GM19240 (cell line): ENCODE measurements at regions not wholly inside any gene's neighbourhood (a gene's known extent, or its start where the extent isn't known, plus 50 kb on each side); places are given as distances from the start of the nearest gene placed in this dataset.

Experiments
- DNase-seq: peaks from one replicate; pipeline ENCODE4 v3.0.0; 2011; ENCODE audit warnings: low spot score; ENCODE audit not compliant: insufficient read length

DNA sequence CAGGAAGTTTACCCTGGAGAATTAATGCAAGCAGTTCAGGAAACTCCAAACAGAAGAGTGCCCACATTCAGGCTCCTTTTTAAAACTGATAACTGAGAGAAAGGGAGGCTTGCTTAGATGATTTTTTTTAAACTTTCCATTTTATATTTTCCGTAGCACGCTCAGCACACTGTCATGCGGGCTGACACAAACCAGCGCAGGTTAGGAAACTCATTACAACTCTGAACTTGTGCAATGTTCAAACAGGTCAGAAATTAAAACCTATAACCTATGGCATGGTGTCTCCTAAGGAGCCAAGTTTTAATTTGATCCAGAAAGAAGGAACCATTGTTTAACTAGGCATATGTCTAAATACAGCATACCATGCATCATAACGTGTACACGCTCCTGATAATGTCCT is 117.7 kb upstream of the SMIM21 start:
- DNase-seq: no peak

DNA sequence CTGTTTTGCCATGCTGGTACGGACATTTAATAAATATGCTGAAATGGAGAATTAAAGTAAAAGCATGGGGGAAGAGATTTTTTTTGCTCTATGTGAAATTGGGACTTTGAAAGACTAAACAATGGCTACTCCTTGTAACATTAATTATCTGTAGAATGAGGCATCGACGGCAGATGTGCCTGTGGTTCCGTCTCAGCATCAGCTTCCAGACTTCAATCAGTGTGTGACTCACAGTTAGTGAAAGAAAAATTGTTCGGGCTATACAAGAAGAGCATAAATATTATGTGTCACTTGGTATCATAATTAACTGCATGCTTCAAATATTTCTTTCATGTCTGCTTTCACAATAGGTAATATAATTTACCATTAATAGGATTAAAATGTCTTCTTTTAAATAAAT is 117.0 kb upstream of the SMIM21 start:
- DNase-seq: no peak

DNA sequence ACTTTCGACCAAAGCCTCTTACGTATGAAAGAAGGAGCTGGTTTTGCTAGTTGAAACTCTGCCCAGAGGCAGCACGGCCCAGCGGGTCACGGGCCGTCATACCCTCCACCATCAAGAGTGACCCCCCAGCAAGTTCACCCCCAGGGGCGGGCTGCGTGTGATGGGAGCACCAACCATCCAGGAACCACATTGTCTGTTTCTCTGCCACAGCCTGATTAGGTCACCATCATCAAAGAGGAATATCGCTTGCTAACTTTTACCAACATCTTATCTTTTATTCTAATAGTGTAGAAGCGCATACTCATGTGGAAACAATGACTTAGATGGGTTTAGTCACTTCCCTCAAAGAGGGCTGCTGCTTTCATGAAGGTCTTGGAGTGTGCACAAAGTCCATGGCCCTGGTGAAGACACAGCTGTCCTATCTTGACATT is 116.6 kb upstream of the SMIM21 start:
- no peak for DNase-seq

DNA sequence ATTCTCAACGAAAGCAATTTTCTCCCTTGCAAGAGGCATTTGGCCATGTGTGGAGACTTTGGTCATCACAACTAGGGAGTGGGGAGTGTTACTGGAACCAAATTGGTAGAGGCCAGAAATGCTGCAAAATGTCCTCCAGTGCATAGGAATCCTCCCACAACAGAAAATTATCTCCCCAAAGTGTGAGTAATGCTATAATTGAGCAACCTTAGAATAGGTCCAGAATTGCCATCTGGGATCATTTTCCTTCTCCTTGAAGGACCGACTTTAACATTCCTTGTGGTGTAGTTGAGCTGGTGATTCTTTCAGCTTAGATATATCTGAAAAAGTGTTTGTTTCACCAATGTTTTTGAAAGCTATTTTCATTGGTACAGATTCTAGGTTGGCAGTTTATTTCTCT is 111.2 kb upstream of the SMIM21 start:
- no peak for DNase-seq

DNA sequence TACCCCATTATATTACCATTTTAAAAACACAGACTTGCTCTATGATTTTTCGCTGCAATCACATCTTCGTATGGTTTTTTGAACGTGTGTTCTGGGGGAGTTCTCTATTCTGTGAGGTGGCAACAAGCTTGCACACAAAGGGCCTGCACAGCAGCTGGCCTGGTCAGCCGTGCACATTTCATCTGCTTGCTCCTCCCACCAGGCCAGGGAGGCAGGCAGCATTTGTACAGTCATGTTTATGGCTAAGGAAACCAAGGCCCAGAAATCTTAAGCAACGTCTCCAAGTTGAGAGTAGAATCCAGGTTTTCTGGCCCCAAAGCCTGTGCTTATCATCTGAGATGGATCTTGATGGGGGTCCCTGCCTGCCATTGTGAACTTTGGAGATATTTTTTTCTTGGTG is 106.4 kb upstream of the SMIM21 start:
- no peak for DNase-seq

DNA sequence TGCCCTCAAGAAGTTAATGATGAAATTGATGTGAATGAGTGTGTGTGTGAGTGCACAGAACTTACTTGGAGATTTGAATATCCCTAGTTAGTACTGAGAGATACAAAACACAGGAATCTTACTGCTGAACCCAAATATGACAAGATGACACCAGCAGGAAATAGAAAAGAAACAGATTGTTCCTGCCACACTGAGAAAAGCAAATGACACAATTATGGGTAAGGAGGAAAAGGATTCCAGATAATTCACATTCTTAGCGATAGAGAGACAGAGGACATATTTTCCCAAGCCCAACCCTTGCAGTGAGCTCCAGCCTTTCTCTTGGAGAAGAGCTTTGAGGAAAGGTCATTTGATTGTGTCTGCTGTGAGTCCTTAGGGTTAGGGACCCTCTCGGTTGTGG is 105.7 kb upstream of the SMIM21 start:
- no peak for DNase-seq

DNA sequence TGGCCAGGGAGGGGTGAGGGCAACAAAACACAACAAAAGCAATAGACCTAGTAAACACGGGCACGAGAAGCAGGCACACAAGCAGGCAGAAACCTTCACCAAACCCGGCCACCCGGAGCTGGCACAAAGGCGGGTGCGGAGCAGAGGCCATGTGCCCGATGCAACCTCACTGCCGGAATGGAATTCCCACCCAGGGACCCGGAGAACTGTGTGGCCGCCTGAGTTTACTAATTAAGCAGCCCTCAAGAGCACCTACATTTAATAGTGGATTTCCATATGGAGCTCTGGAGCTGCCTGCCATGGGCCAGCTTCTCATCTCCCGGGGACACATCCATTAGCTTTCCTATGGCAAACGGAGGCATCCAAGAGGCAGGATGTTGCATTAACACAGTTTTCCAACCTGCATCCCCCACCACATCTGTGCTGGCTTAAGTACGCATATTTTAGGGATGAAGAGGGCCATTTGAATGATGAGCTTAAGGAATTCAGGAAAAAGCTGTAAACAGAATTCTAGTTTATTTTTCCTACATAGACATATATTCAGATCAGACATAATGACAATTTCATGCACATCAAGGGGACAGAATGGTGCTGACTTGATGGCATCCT is 104.5 kb upstream of the SMIM21 start:
- DNase-seq: no peak

DNA sequence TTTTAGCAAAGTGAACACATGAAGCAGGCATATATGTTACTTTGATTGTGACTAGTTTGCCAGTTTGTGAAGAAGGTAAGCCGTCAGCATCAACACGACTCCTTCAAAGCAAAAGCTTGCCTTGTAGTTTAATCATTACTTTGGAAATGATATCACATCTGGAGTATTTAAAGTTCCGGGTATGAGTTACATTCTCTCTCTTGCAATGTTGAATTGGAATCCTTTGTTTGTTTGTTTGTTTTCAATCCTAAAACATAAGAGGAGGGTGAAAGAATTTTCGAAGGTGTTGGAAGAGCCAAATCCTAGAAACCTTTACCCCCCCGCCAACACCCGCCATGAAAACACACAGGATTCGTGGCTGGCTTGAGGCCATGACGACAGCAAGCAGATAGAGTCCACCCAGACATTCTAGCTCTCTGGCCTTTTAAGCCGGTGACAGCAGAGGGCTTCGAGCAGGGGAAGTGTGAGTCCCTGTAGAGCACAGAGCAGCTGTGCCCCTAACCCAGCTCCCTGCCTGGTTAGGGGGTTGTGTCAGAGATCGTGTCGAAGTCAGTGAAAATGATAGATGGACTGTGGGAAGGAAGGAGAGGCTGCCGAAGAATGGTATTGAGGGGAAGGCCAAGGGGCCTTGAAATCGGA is 103.8 kb upstream of the SMIM21 start:
- no peak for DNase-seq

DNA sequence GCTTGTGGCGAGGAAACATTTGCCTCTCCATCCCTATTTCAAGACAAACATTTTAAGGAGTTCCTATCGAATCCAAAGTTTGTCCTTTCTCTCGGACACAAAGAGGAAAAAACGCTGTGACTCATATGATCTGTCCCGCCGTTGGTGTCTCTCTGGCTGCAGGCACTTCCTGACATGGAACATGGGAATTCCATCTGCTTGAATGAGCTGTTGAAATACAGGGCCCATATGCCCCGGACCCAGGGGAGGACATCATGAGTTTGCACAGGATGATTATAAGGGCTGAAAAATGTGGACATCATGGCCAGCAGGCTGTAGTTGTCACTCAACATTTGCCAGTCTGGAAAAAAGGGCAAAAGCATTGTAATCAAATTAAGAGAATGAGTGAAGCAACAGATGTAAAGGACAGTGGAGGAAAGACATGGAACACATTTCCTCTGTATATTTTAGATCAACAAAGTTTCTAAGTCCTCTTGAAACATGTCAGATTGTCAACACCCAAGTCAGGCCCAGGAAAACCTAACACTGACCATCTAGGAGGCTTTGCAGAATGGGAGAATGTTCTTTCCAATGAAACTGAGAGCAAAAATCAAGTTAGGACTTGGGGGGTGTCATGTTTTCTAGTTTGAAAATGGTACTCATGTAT is 103.2 kb upstream of the SMIM21 start:
- DNase-seq: no peak

DNA sequence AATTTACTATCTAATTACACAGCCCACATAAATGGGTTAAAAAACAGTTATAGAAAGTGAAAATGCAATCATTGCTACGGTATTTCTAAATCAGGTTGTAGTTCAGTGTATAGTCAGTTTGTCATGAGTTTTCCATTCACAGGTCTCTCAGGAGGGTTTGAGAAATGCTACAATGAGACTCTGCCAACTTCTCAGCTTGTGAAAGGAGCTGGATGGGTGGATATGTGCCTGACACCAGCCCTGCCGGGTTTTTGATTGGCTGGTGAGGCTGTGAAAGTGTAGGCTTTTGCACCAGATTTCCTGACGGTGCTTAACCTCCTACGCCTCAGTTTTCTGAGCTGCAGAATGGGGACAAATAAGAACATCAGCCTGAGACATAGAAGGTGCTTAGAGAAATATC is 102.6 kb upstream of the SMIM21 start:
- DNase-seq: no peak

DNA sequence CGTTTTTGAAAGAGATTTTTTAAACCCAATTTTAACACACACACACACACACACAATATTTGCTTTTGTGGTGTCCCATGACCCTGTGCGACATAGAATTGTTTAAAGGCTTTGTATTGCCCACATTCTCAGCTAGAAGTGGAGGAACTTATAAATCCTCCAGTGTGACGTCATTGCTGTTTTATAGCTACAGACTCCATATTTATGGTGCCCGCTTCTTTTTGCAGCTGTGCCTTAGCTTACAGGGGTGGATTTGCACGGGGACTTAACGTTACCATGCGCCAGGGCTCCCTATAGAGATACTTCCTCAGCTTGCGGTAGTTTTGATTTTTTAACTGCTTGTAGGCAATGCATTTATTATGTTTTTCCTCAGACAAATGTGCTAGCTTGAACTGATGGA is 101.9 kb upstream of the SMIM21 start:
- DNase-seq: no peak

DNA sequence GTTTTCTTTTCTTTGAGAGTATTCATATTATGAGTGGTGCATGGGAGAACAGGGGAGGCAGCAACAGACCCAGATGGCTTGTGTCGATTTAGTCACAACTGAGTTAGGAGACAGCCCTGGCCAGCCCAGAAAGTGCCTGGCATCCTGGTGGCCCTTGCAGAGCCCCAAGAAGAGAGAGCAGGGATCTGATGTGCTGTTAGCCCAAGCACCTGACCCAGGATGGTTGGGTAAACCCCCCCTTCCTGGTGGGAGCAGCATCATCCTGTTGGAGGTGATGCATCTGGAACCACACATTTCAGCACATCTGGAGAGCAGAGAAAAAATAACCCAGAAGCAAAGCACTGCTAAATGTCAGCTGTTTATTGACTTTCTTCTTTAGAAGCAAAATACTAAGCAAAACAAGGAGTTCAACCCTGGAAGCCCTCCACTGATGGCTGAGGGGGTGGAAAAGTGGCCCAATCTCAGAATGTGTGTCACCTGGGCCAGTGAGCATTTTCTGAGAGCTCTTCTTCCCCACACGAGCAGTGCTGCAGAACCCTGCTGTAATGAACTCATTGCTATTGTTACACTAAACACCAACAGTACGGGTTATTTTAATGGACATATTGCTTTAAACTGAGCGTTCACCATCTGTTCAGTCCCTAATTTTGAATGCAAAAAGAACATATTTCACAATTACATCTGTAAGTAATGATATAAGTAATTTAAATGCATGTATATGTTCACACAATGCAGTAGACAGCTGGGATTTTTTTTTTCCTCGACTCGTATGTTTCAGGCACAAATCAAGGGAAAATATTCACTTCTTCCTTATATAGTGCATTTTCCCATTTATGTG is 100.6 kb upstream of the SMIM21 start:
- no peak for DNase-seq

DNA sequence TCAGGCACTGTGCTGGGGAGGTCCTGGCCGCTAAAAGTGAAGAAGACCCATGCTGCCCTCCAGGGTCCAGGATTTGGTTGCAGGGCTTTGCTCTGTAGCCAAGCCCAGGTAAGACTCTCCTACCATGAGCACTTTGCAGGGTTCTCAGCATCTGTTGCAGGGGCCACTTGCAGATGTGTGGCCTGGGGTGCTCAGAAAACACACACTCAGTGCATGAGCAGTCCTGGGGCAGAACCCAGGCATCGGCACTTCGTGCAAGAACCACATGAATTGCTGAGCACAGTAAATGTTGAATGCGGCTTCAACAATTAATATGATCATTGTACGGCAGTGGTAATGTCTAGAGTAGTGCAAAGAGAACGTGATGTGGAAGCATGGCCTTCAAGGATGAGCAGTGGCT is 98.5 kb upstream of the SMIM21 start:
- DNase-seq: no peak

DNA sequence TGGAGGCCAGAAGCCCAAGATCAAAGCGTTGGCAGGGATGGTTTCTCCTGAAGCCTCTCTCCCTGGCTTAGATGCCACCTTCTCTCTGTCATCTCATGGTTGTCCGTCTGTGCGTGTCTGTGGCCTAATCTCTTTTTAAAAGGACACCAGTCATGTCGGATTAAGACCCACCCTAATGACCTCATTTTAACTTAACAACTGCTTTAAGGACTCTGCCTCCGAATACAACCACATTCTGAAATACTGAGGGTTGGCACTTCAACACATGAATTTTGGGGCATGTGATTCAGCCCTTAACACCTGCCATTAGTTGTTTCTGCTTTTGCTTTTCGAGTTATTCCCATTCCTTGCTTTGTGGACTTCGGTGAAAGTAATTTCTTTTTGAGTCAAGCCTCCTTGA is 97.8 kb upstream of the SMIM21 start:
- no peak for DNase-seq

DNA sequence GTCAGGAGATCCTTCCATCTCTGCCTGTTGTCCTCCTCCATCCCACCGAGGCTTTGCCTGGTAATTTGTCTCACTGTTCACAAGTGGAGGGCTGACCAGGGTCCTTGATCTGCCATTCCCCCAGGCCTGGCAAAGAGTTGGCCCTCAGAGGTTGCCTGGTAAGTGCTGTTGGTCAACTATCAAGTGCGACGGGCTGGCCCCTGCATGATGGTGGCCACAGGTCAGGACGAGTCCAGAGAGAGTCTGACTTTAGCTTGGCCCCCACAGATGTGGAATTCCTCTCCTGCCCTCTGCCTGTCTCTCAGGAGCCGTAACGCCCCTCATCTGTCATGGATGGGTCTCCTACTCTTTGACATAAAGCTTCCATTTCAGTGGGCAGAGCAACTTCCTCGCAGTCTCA is 97.3 kb upstream of the SMIM21 start:
- no peak for DNase-seq

DNA sequence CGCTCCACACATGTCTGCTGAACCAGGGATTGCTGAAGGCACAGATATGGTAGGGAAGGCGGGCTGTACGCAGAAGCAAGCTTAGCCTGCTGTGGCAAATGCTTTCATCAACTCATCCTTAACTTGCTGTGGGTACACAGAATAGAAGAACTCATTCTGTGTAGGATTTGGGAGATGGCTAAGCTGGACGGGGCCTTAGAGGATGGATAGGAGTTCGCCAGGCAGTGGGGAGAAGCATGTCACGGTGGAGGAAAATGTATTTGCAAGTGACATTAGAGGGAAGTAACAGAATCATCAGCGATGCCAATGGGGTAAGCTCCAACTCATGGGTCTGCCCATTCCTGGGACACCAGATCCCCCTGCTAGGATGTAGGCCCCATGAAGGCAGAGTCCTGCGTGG is 96.7 kb upstream of the SMIM21 start:
- DNase-seq: no peak

DNA sequence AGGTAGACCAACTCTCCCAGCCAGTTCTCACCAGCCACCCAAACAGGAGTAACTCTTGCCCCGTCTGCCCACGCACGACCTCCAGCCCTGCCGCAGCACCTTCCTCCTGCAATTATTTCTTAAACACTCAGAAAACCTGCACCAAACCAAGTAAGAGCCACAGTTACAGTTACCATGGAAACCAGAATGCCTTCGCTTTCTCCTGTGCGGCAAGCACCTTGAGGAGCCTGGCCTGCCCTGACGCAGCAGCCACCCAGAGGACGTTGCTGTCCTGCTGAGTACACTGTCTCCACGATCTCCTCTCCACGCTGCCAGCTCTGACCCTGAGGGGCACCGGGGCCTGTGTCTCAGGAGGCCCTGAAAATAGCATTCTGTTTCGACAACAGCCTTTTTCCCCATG is 94.3 kb upstream of the SMIM21 start:
- DNase-seq: no peak

DNA sequence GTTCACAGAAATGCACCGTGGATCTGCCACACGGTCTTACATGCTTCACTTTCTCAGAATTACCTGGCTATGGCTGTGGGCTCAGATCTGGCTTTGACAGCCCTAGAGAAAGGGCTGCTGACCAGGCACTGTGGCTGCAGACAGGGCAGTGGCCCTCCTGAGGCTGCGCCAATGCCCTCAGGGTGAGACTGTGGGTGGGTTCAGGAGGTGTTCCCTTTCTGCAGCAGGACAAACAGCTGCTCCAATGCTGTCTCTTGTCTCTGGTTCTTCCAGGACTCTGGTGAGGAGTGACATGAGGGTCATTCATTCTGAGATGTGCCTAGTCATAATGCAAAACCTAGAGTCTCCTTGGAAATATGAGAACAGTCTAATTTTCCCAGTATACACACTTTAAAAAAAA is 90.5 kb upstream of the SMIM21 start:
- DNase-seq: no peak

DNA sequence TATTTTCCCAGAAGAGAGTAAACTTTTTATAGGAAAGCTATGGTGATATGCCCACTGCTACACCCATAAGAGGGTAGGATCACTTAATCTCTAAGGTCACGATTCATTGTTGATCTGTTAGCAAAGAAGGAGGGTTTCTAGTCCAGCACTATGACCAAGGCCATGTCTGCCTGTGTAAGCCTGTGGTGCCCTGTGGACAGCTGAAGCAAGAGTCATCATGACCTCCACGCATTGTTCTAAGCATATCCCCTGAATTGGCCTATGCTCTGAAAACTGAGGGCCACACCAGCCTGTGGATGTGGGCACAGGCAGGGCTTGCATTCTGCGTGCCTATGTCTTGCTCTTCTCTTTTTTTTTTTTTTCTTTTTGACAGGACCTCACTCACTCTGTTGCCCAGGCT is 89.8 kb upstream of the SMIM21 start:
- DNase-seq: no peak

DNA sequence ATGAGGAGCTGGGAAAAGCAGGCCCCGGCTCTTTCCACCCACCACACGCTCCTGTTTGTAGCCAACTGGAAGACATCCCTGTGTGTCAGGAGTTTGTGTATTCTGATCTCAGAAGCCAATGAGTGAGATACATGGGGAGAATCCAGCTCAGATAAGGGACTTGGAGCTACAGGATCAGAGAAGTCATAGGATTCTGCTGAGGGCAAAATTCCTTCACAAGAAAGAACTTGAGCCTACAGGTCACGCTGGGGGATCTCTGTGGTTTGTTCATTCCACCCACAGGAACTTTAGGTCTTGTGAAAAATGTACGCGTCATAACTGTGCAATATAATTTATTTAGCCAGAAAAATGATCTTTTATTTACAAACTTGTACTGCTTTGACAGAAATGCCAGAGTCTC is 80.1 kb upstream of the SMIM21 start:
- DNase-seq: no peak

DNA sequence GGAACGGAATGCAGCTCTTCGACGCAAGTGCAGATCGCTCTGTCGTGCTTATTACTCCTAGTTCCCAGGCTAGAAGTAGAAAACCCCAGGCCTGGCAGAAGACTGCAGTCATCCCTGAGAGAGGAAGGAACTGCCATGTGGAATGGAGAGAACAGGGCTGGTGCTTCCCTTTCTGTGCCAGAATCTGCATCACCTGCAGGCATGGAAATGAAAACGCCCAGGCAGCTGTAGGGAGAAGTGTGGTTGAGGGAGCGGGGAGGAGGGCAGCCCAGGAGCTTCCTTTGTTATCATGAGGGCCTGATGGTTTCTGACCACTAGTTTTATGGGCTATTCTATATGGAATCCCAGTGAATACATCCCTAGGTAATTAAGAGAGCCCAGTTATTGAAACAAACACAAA is 79.4 kb upstream of the SMIM21 start:
- DNase-seq: no peak

DNA sequence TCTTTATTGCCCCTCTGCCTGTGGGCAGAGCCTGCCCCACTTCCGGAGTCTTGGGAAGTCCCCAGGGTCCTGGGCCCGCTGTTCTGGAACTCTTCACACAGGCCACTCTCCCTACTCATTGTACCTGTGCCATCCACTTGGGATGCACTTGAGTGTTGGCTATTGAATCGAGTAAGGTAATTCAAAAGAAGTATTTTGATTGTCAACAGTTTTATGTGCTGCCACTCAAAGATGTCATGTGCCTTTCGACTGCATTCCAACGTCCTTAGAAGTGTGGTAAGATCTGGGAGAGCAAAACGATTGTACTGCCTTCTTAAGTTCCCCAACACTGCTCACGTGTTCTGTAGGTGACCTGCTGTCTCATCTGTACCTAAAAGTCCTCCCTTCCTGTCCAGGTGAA is 77.0 kb upstream of the SMIM21 start:
- no peak for DNase-seq
